HepG2 (cell line): ENCODE measurements at regions not wholly inside any gene's neighbourhood (a gene's known extent, or its start where the extent isn't known, plus 50 kb on each side); places are given as distances from the start of the nearest gene placed in this dataset.

Experiments
- ATAC-seq: fragments of 200-7000 bp; cut with Tn5 transposase; 3 replicates; pipeline ENCODE4 v1.9.1; 2020; ENCODE audit warnings: mild to moderate bottlenecking, moderate library complexity
- BruUV-seq: library from RNA; stranded (reverse); fragments of 400-500 nt; replicated peaks from 2 replicates; lab custom pipeline; 2021; lab: Mats Ljungman, UMichigan
- CTCF ChIA-PET: fragments of 300-600 bp; formaldehyde crosslinking; extraction: SDS; loops from one replicate; lab custom pipeline; 2021; ENCODE audit warnings: low total read pairs, inconsistent platforms, low intra/inter-chr PET ratio; lab: Yijun Ruan, JAX
- POLR2A ChIA-PET: fragments of 350-600 bp; sonication (Branson Sonifier 250); formaldehyde crosslinking; loops from one replicate; lab custom pipeline; 2020; ENCODE audit warnings: antibody characterized with exemption, inconsistent platforms; lab: Yijun Ruan, JAX
- DNase-seq: peaks from one replicate; pipeline ENCODE4 v3.0.0-alpha.2; 2015; ENCODE audit warnings: low spot score
- FAIRE-seq: peaks from 3 replicates; lab custom pipeline; 2011; peaks lifted over from hg19 to GRCh38; lab: Jason Lieb, UNC
- H2AFZ ChIP-seq: one replicate; pipeline ENCODE4 v1.6.1; 2011; ENCODE audit warnings: low read length, inconsistent platforms
- H3K27ac ChIP-seq: fragments of 300-600 bp; 3 replicates; pipeline ENCODE4 v1.8.0; 2011; ENCODE audit warnings: mixed run types, mild to moderate bottlenecking, mixed read lengths, low read length, inconsistent platforms; ENCODE audit not compliant: insufficient read depth; ENCODE audit errors: extremely low read length
- H3K27me3 ChIP-seq, 2 experiments: fragments of 200-600 bp in 1 of 2; 2 replicates in 1 of 2; 3 replicates in 1 of 2; pipeline versions ENCODE4 v1.6.0 to v1.8.0; 2011; ENCODE audit warnings: low read length in 2 of 2, mild to moderate bottlenecking in 2 of 2, moderate library complexity in 2 of 2, inconsistent platforms in 1 of 2; ENCODE audit not compliant: insufficient read depth in 2 of 2, control insufficient read depth in 1 of 2
- H3K36me3 ChIP-seq, 2 experiments: fragments of 200-600 bp in 1 of 2; replicated peaks in 1 of 2; 2 replicates in 1 of 2; 3 replicates in 1 of 2; pipeline versions ENCODE4 v1.5.1 to v1.8.0; 2011; ENCODE audit warnings: low read length in 2 of 2, inconsistent platforms in 1 of 2; ENCODE audit not compliant: insufficient read depth in 2 of 2, control insufficient read depth in 1 of 2
- H3K4me1 ChIP-seq: 2 replicates; pipeline ENCODE4 v1.5.1; 2012; ENCODE audit warnings: low read length, inconsistent platforms; ENCODE audit not compliant: insufficient read depth
- H3K4me2 ChIP-seq: 2 replicates; pipeline ENCODE4 v1.6.0; 2011; ENCODE audit warnings: low read depth, low read length, inconsistent platforms
- H3K4me3 ChIP-seq, 3 experiments: fragments of 200-600 bp in 1 of 3; sonication (generic), shearing (Covaris generic) in 1 of 3; replicated peaks in 1 of 3; 2 replicates each; pipeline ENCODE4 v1.5.1; 2011 to 2016; ENCODE audit warnings: low read length in 3 of 3, inconsistent platforms in 2 of 3, low read depth in 2 of 3, mild to moderate bottlenecking in 2 of 3, control low read depth in 1 of 3, mixed read lengths in 1 of 3; ENCODE audit not compliant: insufficient read depth in 1 of 3
- H3K79me2 ChIP-seq: one replicate; pipeline ENCODE4 v1.6.1; 2011; ENCODE audit warnings: low read length, inconsistent platforms; ENCODE audit not compliant: insufficient read depth
- H3K9ac ChIP-seq: 2 replicates; pipeline ENCODE4 v1.6.0; 2011; ENCODE audit warnings: mild to moderate bottlenecking, low read depth, low read length, inconsistent platforms; ENCODE audit not compliant: insufficient read depth
- H3K9me3 ChIP-seq: 2 replicates; pipeline ENCODE4 v1.5.1; 2012; ENCODE audit warnings: mild to moderate bottlenecking, low read length
- H4K20me1 ChIP-seq: 2 replicates; pipeline ENCODE4 v1.6.0; 2011; ENCODE audit warnings: inconsistent platforms, mild to moderate bottlenecking, low read length, moderate library complexity; ENCODE audit not compliant: insufficient read depth
- ARNT ChIP-seq: fragments of 450-650 bp; IDR thresholded peaks from 2 replicates; pipeline ENCODE4 v1.6.1; 2017
- BHLHE40 ChIP-seq: IDR thresholded peaks from 2 replicates; pipeline ENCODE4 v1.6.1; 2011; ENCODE audit warnings: low read length, improper control_type of control experiment
- FOSL2 ChIP-seq: sonication (generic); formaldehyde crosslinking; IDR thresholded peaks from 2 replicates; pipeline ENCODE4 v1.4.0; 2020; ENCODE audit warnings: missing genetic modification reagents
- FOXO4 ChIP-seq: sonication (generic); formaldehyde crosslinking; conservative IDR thresholded peaks from 2 replicates; pipeline ENCODE4 v1.8.1; 2023; ENCODE audit warnings: missing genetic modification reagents
- HNF4A ChIP-seq: sonication (generic); formaldehyde crosslinking; IDR thresholded peaks from 2 replicates; pipeline ENCODE4 v1.4.0; 2020; ENCODE audit warnings: missing genetic modification reagents
- MXD1 ChIP-seq: sonication (generic); formaldehyde crosslinking; IDR thresholded peaks from 2 replicates; pipeline ENCODE4 v1.4.0; 2020; ENCODE audit warnings: mild to moderate bottlenecking, missing genetic modification reagents
- NCOA1 ChIP-seq: sonication (generic); formaldehyde crosslinking; IDR thresholded peaks from 2 replicates; pipeline ENCODE4 v1.9.0; 2021; ENCODE audit warnings: missing genetic modification reagents
- RORA ChIP-seq: sonication (generic); formaldehyde crosslinking; IDR thresholded peaks from 2 replicates; pipeline ENCODE4 v1.5.0; 2020; ENCODE audit warnings: mild to moderate bottlenecking, missing genetic modification reagents, moderate library complexity
- SATB2 ChIP-seq: sonication (generic); formaldehyde crosslinking; IDR thresholded peaks from 2 replicates; pipeline ENCODE4 v1.5.0; 2020; ENCODE audit warnings: missing genetic modification reagents
- TEF ChIP-seq: sonication (generic); formaldehyde crosslinking; IDR thresholded peaks from 2 replicates; pipeline ENCODE4 v1.5.0; 2020; ENCODE audit warnings: missing genetic modification reagents
- TMF1 ChIP-seq: sonication (generic); formaldehyde crosslinking; IDR thresholded peaks from 2 replicates; pipeline ENCODE4 v1.8.1; 2022; ENCODE audit warnings: low read depth, missing genetic modification reagents
- ZBTB39 ChIP-seq: sonication (generic); formaldehyde crosslinking; IDR thresholded peaks from 2 replicates; pipeline ENCODE4 v1.5.0; 2020; ENCODE audit warnings: missing genetic modification reagents
- ZNF138 ChIP-seq: sonication (generic); formaldehyde crosslinking; IDR thresholded peaks from 2 replicates; pipeline ENCODE4 v1.5.0; 2020; ENCODE audit warnings: mild to moderate bottlenecking, low read depth, missing genetic modification reagents
- ZNF143 ChIP-seq: sonication (generic); formaldehyde crosslinking; IDR thresholded peaks from 2 replicates; pipeline ENCODE4 v1.4.0; 2020; ENCODE audit warnings: missing genetic modification reagents
- ZNF3 ChIP-seq: IDR thresholded peaks from 2 replicates; pipeline ENCODE4 v1.7.0; 2017; ENCODE audit warnings: inconsistent platforms
- ZNF672 ChIP-seq: sonication (generic); formaldehyde crosslinking; IDR thresholded peaks from 2 replicates; pipeline ENCODE4 v1.8.1; 2022; ENCODE audit warnings: missing genetic modification reagents
- ZNF768 ChIP-seq: sonication (generic); formaldehyde crosslinking; IDR thresholded peaks from 2 replicates; pipeline ENCODE4 v1.4.0; 2020; ENCODE audit warnings: missing genetic modification reagents
- ZNF883 ChIP-seq: sonication (generic); formaldehyde crosslinking; IDR thresholded peaks from 2 replicates; pipeline ENCODE4 v1.5.1; 2020; ENCODE audit warnings: mild to moderate bottlenecking, missing genetic modification reagents; ENCODE audit errors: not compliant biosample characterization
- WGBS: methylation state at CpG from one replicate; pipeline ENCODE4 v1.1.6; 2017; ENCODE audit warnings: low lambda C conversion rate; 5-methylcytosine and 5-hydroxymethylcytosine counted together
- in situ Hi-C: cut with HindIII; loops from 2 replicates; pipeline ENCODE4 v1.10.0; 2017; ENCODE audit warnings: low pct_unique_long_range_greater_than_20kb; ENCODE audit not compliant: extremely low pct_ligation_motif_present
- intact Hi-C: fragments of 100-400 bp; cut with micrococcal nuclease; formaldehyde crosslinking; loops from one replicate; pipeline ENCODE4 v1.10.0; 2022; ENCODE audit not compliant: unreplicated experiment

GRCh38 chrX:125005863-125006262 lies 313.8 kb upstream of the TEX13C start:
- 0% methylated on average over 1 of the region's 4 CpGs for WGBS
- no peak overlapping the region for H3K9ac ChIP-seq
- POLR2A ChIA-PET, result no interaction called here
- H2AFZ ChIP-seq, result no peak overlapping the region
- TF ChIP-seq RORA (CRISPR knock-in tag), result no peak
- TF ChIP-seq HNF4A (CRISPR knock-in tag), result no peak
- no peak for TF ChIP-seq NCOA1 (CRISPR knock-in tag)
- no peak for TF ChIP-seq ZNF143 (CRISPR knock-in tag)
- no peak for TF ChIP-seq ZBTB39 (CRISPR knock-in tag)
- TF ChIP-seq, all 625 proteins: peak for 0
- no peaks in the 10 kb centered on the region for H3K36me3 ChIP-seq
- H3K4me1 ChIP-seq, result no peaks in the 10 kb centered on the region
- FAIRE-seq (no peak), ATAC-seq (no peak), DNase-seq (no peak)
- intact Hi-C loops (no loop called here), in situ Hi-C loops (no loop called here)
- no TSS peak for BruUV-seq
- CTCF ChIA-PET, result no interaction called here
- no peak overlapping the region for H3K4me2 ChIP-seq
- H3K79me2 ChIP-seq, result no peaks in the 10 kb centered on the region
- no peaks in the 10 kb centered on the region for H3K9me3 ChIP-seq
- no peaks in the 10 kb centered on the region for H4K20me1 ChIP-seq
- H3K4me3 ChIP-seq, result no peak overlapping the region
- H3K27ac ChIP-seq, result no peak overlapping the region
- no peaks in the 10 kb centered on the region for H3K27me3 ChIP-seq

- no peak overlapping the region for H3K4me2 ChIP-seq
- H3K79me2 ChIP-seq, result no peaks in the 10 kb centered on the region
- H4K20me1 ChIP-seq, result no peaks in the 10 kb centered on the region
- 0% methylated on average over 3 of the region's 3 CpGs for WGBS
- H3K27ac ChIP-seq, result no peak overlapping the region
- POLR2A ChIA-PET, result no interaction called here
- no peak overlapping the region for H3K9ac ChIP-seq
- no peaks in the 10 kb centered on the region for H3K36me3 ChIP-seq
- H3K4me1 ChIP-seq, result no peaks in the 10 kb centered on the region
- intact Hi-C loops, result no loop called here
- ATAC-seq (no peak), DNase-seq (no peak), FAIRE-seq (no peak)
- no peak overlapping the region for H3K4me3 ChIP-seq
- no TSS peak for BruUV-seq
- no peak overlapping the region for H2AFZ ChIP-seq
- in situ Hi-C loops, result no loop called here
- no peaks in the 10 kb centered on the region for H3K27me3 ChIP-seq
- CTCF ChIA-PET, result no interaction called here
- no peaks in the 10 kb centered on the region for H3K9me3 ChIP-seq
- TF ChIP-seq ARNT (no peak), ZNF768 (CRISPR knock-in tag) (no peak), ZNF138 (CRISPR knock-in tag) (no peak), ZNF3 (CRISPR knock-in tag) (no peak), ZNF672 (no peak), SATB2 (CRISPR knock-in tag) (no peak), FOSL2 (no peak), FOXO4 (CRISPR knock-in tag) (no peak), RORA (CRISPR knock-in tag) (no peak), ZNF883 (no peak), TMF1 (CRISPR knock-in tag) (no peak), MXD1 (no peak), BHLHE40 (no peak), TEF (CRISPR knock-in tag) (no peak)
Measured at GRCh38 chrX:125006704-125007103, 313.0 kb upstream of the TEX13C start.
